Fibroblast of villous mesenchyme (primary cell): ENCODE measurements at regions not wholly inside any gene's neighbourhood (a gene's known extent, or its start where the extent isn't known, plus 50 kb on each side); places are given as distances from the start of the nearest gene placed in this dataset.
A peak's percentile ranks its signal among the peaks of the same experiment; 100 is the strongest.

ENCODE experiments used
- DNase-seq: peaks from one replicate; pipeline ENCODE4 v3.0.0-alpha.2; 2010; ENCODE audit warnings: low read depth
- H3K4me3 ChIP-seq: 2 replicates; pipeline ENCODE4 v1.5.1; 2011; ENCODE audit warnings: low read depth, mild to moderate bottlenecking, low read length
- CTCF ChIP-seq: IDR thresholded peaks from 2 replicates; pipeline ENCODE4 v1.5.1; 2012; ENCODE audit warnings: low read depth, mild to moderate bottlenecking, low read length; ENCODE audit not compliant: insufficient read depth

GRCh38 chr6:159601211-159601610 lies 91.8 kb downstream of the SOD2 start:
- no peak for DNase-seq
- no peak overlapping the region for H3K4me3 ChIP-seq
- no peak for TF ChIP-seq CTCF

GRCh38 chr6:159595173-159595572 lies 97.9 kb downstream of the SOD2 start:
- H3K4me3 ChIP-seq = no peak overlapping the region
- peak; percentile 22 for DNase-seq
- TF ChIP-seq CTCF = no peak

- TF ChIP-seq CTCF = no peak
- peak; percentile 48 for DNase-seq
- no peak overlapping the region for H3K4me3 ChIP-seq
These were observed 98.3 kb downstream of the SOD2 start for GRCh38 chr6:159594750-159595117.

GRCh38 chr6:159594106-159594749 lies 98.8 kb downstream of the SOD2 start:
- H3K4me3 ChIP-seq = no peak overlapping the region
- TF ChIP-seq CTCF = no peak
- peak; percentile 25 for DNase-seq

- no peak for TF ChIP-seq CTCF
- no peak overlapping the region for H3K4me3 ChIP-seq
- no peak for DNase-seq
These were observed 102.2 kb downstream of the SOD2 start for GRCh38 chr6:159590835-159591234.

GRCh38 chr6:159586684-159587083 lies 106.4 kb downstream of the SOD2 start:
- no peak for TF ChIP-seq CTCF
- no peak for DNase-seq
- no peak overlapping the region for H3K4me3 ChIP-seq

- H3K4me3 ChIP-seq = no peak overlapping the region
- no peak for TF ChIP-seq CTCF
- no peak for DNase-seq
These were observed 110.3 kb downstream of the SOD2 start for GRCh38 chr6:159582736-159583135.
